Activated naive CD4-positive, alpha-beta T cell treated with anti-CD3 and anti-CD28 coated beads, Interleukin-2, amount 50 U/mL, for 24 hours (primary cell): ENCODE measurements at regions not wholly inside any gene's neighbourhood (a gene's known extent, or its start where the extent isn't known, plus 50 kb on each side); places are given as distances from the start of the nearest gene placed in this dataset.

ENCODE experiments used
- H3K27ac Mint-ChIP-seq: one replicate; pipeline ENCODE4 v1.8.0; 2021; ENCODE audit warnings: mild to moderate bottlenecking, mixed read lengths
- H3K27me3 Mint-ChIP-seq: one replicate; pipeline ENCODE4 v1.8.0; 2021; ENCODE audit warnings: mixed read lengths
- H3K36me3 Mint-ChIP-seq: one replicate; pipeline ENCODE4 v1.8.0; 2021; ENCODE audit warnings: mixed read lengths
- H3K4me1 Mint-ChIP-seq: one replicate; pipeline ENCODE4 v1.8.0; 2021; ENCODE audit warnings: mixed read lengths
- H3K4me3 Mint-ChIP-seq: one replicate; pipeline ENCODE4 v1.8.0; 2021; ENCODE audit warnings: mild to moderate bottlenecking, mixed read lengths
- H3K9me3 Mint-ChIP-seq: one replicate; pipeline ENCODE4 v1.8.0; 2021; ENCODE audit warnings: mixed read lengths

GRCh38 chr6:147903931-147904330 lies 395.4 kb downstream of the SAMD5 start:
- Mint-ChIP-seq H3K9me3 (no peaks in the 10 kb centered on the region), H3K4me1 (no peaks in the 10 kb centered on the region), H3K4me3 (no peak overlapping the region), H3K27ac (no peak overlapping the region), H3K36me3 (no peaks in the 10 kb centered on the region), H3K27me3 (no peaks in the 10 kb centered on the region)

GRCh38 chr6:147904416-147904815 lies 395.9 kb downstream of the SAMD5 start:
- Mint-ChIP-seq H3K4me1 (no peaks in the 10 kb centered on the region), H3K27me3 (no peaks in the 10 kb centered on the region), H3K9me3 (no peaks in the 10 kb centered on the region), H3K27ac (no peak overlapping the region), H3K4me3 (no peak overlapping the region), H3K36me3 (no peaks in the 10 kb centered on the region)

- Mint-ChIP-seq H3K27ac (no peak overlapping the region), H3K4me3 (no peak overlapping the region), H3K9me3 (no peaks in the 10 kb centered on the region), H3K36me3 (no peaks in the 10 kb centered on the region), H3K4me1 (no peaks in the 10 kb centered on the region), H3K27me3 (no peaks in the 10 kb centered on the region)
These were observed 397.2 kb downstream of the SAMD5 start for GRCh38 chr6:147905711-147906110.

- Mint-ChIP-seq H3K36me3 (no peaks in the 10 kb centered on the region), H3K27ac (no peak overlapping the region), H3K4me1 (no peaks in the 10 kb centered on the region), H3K27me3 (no peaks in the 10 kb centered on the region), H3K9me3 (no peaks in the 10 kb centered on the region), H3K4me3 (no peak overlapping the region)
These were observed 397.9 kb downstream of the SAMD5 start for GRCh38 chr6:147906361-147906760.

- no peak overlapping the region for H3K4me3 Mint-ChIP-seq
- H3K27me3 Mint-ChIP-seq, result no peaks in the 10 kb centered on the region
- no peaks in the 10 kb centered on the region for H3K4me1 Mint-ChIP-seq
- no peaks in the 10 kb centered on the region for H3K36me3 Mint-ChIP-seq
- no peaks in the 10 kb centered on the region for H3K9me3 Mint-ChIP-seq
- H3K27ac Mint-ChIP-seq, result no peak overlapping the region
These were observed 401.1 kb downstream of the SAMD5 start for GRCh38 chr6:147909640-147910039.

GRCh38 chr6:147910281-147910680 lies 401.8 kb downstream of the SAMD5 start:
- H3K36me3 Mint-ChIP-seq, result no peaks in the 10 kb centered on the region
- H3K27ac Mint-ChIP-seq, result no peak overlapping the region
- no peaks in the 10 kb centered on the region for H3K27me3 Mint-ChIP-seq
- H3K4me3 Mint-ChIP-seq, result no peak overlapping the region
- H3K9me3 Mint-ChIP-seq, result no peaks in the 10 kb centered on the region
- H3K4me1 Mint-ChIP-seq, result no peaks in the 10 kb centered on the region

GRCh38 chr6:147911057-147911456 lies 402.6 kb downstream of the SAMD5 start:
- no peaks in the 10 kb centered on the region for H3K36me3 Mint-ChIP-seq
- H3K27me3 Mint-ChIP-seq, result no peaks in the 10 kb centered on the region
- H3K4me3 Mint-ChIP-seq, result no peak overlapping the region
- H3K9me3 Mint-ChIP-seq, result no peaks in the 10 kb centered on the region
- no peak overlapping the region for H3K27ac Mint-ChIP-seq
- H3K4me1 Mint-ChIP-seq, result no peaks in the 10 kb centered on the region

GRCh38 chr6:147911686-147912085 lies 403.2 kb downstream of the SAMD5 start:
- Mint-ChIP-seq H3K4me3 (no peak overlapping the region), H3K4me1 (no peaks in the 10 kb centered on the region), H3K36me3 (no peaks in the 10 kb centered on the region), H3K9me3 (no peaks in the 10 kb centered on the region), H3K27ac (no peak overlapping the region), H3K27me3 (no peaks in the 10 kb centered on the region)

- Mint-ChIP-seq H3K36me3 (no peaks in the 10 kb centered on the region), H3K9me3 (peaks cover 10% of the 10 kb centered on the region), H3K27ac (no peak overlapping the region), H3K4me1 (no peaks in the 10 kb centered on the region), H3K4me3 (no peak overlapping the region), H3K27me3 (peaks cover 1% of the 10 kb centered on the region)
These were observed 414.3 kb downstream of the SAMD5 start for GRCh38 chr6:147922799-147923198.

- Mint-ChIP-seq H3K4me3 (no peak overlapping the region), H3K9me3 (peaks cover 15% of the 10 kb centered on the region), H3K27ac (no peak overlapping the region), H3K36me3 (no peaks in the 10 kb centered on the region), H3K27me3 (peaks cover 1% of the 10 kb centered on the region), H3K4me1 (no peaks in the 10 kb centered on the region)
These were observed 416.1 kb downstream of the SAMD5 start for GRCh38 chr6:147924598-147924997.

GRCh38 chr6:147925826-147926225 lies 416.8 kb upstream of the SASH1 start:
- Mint-ChIP-seq H3K36me3 (no peaks in the 10 kb centered on the region), H3K27ac (no peak overlapping the region), H3K4me1 (no peaks in the 10 kb centered on the region), H3K27me3 (no peaks in the 10 kb centered on the region), H3K4me3 (no peak overlapping the region), H3K9me3 (peaks cover 15% of the 10 kb centered on the region)

- H3K4me1 Mint-ChIP-seq, result no peaks in the 10 kb centered on the region
- no peak overlapping the region for H3K27ac Mint-ChIP-seq
- no peaks in the 10 kb centered on the region for H3K36me3 Mint-ChIP-seq
- H3K4me3 Mint-ChIP-seq, result no peak overlapping the region
- H3K9me3 Mint-ChIP-seq, result peaks cover 15% of the 10 kb centered on the region
- H3K27me3 Mint-ChIP-seq, result no peaks in the 10 kb centered on the region
These were observed 411.9 kb upstream of the SASH1 start for GRCh38 chr6:147930745-147931144.

GRCh38 chr6:147933224-147933623 lies 409.4 kb upstream of the SASH1 start:
- Mint-ChIP-seq H3K9me3 (peaks cover 6% of the 10 kb centered on the region), H3K27ac (no peak overlapping the region), H3K4me1 (no peaks in the 10 kb centered on the region), H3K4me3 (no peak overlapping the region), H3K27me3 (no peaks in the 10 kb centered on the region), H3K36me3 (no peaks in the 10 kb centered on the region)

- no peaks in the 10 kb centered on the region for H3K4me1 Mint-ChIP-seq
- no peaks in the 10 kb centered on the region for H3K36me3 Mint-ChIP-seq
- no peak overlapping the region for H3K4me3 Mint-ChIP-seq
- H3K27me3 Mint-ChIP-seq, result no peaks in the 10 kb centered on the region
- no peaks in the 10 kb centered on the region for H3K9me3 Mint-ChIP-seq
- H3K27ac Mint-ChIP-seq, result no peak overlapping the region
These were observed 407.0 kb upstream of the SASH1 start for GRCh38 chr6:147935656-147936055.

GRCh38 chr6:147936703-147937470 lies 405.8 kb upstream of the SASH1 start:
- H3K4me1 Mint-ChIP-seq, result no peaks in the 10 kb centered on the region
- no peaks in the 10 kb centered on the region for H3K27me3 Mint-ChIP-seq
- H3K36me3 Mint-ChIP-seq, result no peaks in the 10 kb centered on the region
- no peaks in the 10 kb centered on the region for H3K9me3 Mint-ChIP-seq
- H3K27ac Mint-ChIP-seq, result no peak overlapping the region
- no peak overlapping the region for H3K4me3 Mint-ChIP-seq

GRCh38 chr6:147941143-147941542 lies 401.5 kb upstream of the SASH1 start:
- Mint-ChIP-seq H3K4me3 (no peak overlapping the region), H3K27me3 (no peaks in the 10 kb centered on the region), H3K4me1 (no peaks in the 10 kb centered on the region), H3K27ac (no peak overlapping the region), H3K36me3 (no peaks in the 10 kb centered on the region), H3K9me3 (no peaks in the 10 kb centered on the region)

- no peak overlapping the region for H3K4me3 Mint-ChIP-seq
- no peaks in the 10 kb centered on the region for H3K4me1 Mint-ChIP-seq
- H3K27me3 Mint-ChIP-seq, result no peaks in the 10 kb centered on the region
- no peaks in the 10 kb centered on the region for H3K36me3 Mint-ChIP-seq
- no peak overlapping the region for H3K27ac Mint-ChIP-seq
- no peaks in the 10 kb centered on the region for H3K9me3 Mint-ChIP-seq
These were observed 400.3 kb upstream of the SASH1 start for GRCh38 chr6:147942363-147942762.
